HEK293 (cell line): ENCODE measurements at regions not wholly inside any gene's neighbourhood (a gene's known extent, or its start where the extent isn't known, plus 50 kb on each side); places are given as distances from the start of the nearest gene placed in this dataset.

Experiments
- MYNN ChIP-seq: fragments of 450-650 bp; formaldehyde crosslinking; IDR thresholded peaks from 2 replicates; pipeline ENCODE4 v1.5.1; 2016; ENCODE audit warnings: missing biosample characterization, missing genetic modification characterization, borderline replicate concordance
- TF ChIP-seq, protein P1 (sequence below): fragments of 450-650 bp; formaldehyde crosslinking; IDR thresholded peaks from 2 replicates; pipeline ENCODE4 v1.5.1; 2016; ENCODE audit warnings: missing biosample characterization, missing genetic modification characterization

GRCh38 chr14:80415636-80416035 lies 204.3 kb upstream of the DIO2 start:
- no peak for TF ChIP-seq MYNN (tag by site-specific recombination)
- TF ChIP-seq, protein P1, sequence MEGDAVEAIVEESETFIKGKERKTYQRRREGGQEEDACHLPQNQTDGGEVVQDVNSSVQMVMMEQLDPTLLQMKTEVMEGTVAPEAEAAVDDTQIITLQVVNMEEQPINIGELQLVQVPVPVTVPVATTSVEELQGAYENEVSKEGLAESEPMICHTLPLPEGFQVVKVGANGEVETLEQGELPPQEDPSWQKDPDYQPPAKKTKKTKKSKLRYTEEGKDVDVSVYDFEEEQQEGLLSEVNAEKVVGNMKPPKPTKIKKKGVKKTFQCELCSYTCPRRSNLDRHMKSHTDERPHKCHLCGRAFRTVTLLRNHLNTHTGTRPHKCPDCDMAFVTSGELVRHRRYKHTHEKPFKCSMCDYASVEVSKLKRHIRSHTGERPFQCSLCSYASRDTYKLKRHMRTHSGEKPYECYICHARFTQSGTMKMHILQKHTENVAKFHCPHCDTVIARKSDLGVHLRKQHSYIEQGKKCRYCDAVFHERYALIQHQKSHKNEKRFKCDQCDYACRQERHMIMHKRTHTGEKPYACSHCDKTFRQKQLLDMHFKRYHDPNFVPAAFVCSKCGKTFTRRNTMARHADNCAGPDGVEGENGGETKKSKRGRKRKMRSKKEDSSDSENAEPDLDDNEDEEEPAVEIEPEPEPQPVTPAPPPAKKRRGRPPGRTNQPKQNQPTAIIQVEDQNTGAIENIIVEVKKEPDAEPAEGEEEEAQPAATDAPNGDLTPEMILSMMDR, result no peak
